Keratinocyte (primary cell): ENCODE measurements at regions not wholly inside any gene's neighbourhood (a gene's known extent, or its start where the extent isn't known, plus 50 kb on each side); places are given as distances from the start of the nearest gene placed in this dataset.

Experiments
- DNase-seq: peaks from one replicate; pipeline ENCODE4 v3.0.0-alpha.2; 2011; ENCODE audit warnings: low read depth, missing footprints, low spot score
- FAIRE-seq: peaks from 2 replicates; lab custom pipeline; 2011; peaks lifted over from hg19 to GRCh38; lab: Jason Lieb, UNC
- H2AFZ ChIP-seq: 2 replicates; pipeline ENCODE4 v1.6.0; 2012; ENCODE audit warnings: low read length, control low read depth, inconsistent platforms; ENCODE audit not compliant: control insufficient read depth
- H3K27ac ChIP-seq: 2 replicates; pipeline ENCODE4 v1.5.1; 2011; ENCODE audit warnings: low read length; ENCODE audit not compliant: control insufficient read depth, insufficient read depth
- H3K27me3 ChIP-seq: 3 replicates; pipeline ENCODE4 v1.6.0; 2011; ENCODE audit warnings: low read length; ENCODE audit not compliant: control insufficient read depth, insufficient read depth; ENCODE audit errors: extremely low read depth
- H3K36me3 ChIP-seq, 2 experiments: 2 replicates in 1 of 2; 3 replicates in 1 of 2; pipeline ENCODE4 v1.5.1; 2011; ENCODE audit warnings: low read length in 2 of 2, mild to moderate bottlenecking in 1 of 2; ENCODE audit not compliant: control insufficient read depth in 2 of 2, insufficient read depth in 2 of 2; ENCODE audit errors: extremely low read depth in 1 of 2
- H3K4me1 ChIP-seq: 3 replicates; pipeline ENCODE4 v1.5.1; 2011; ENCODE audit warnings: low read length; ENCODE audit not compliant: control insufficient read depth, insufficient read depth; ENCODE audit errors: extremely low read depth
- H3K4me2 ChIP-seq: 3 replicates; pipeline ENCODE4 v1.6.0; 2011; ENCODE audit warnings: low read depth, low read length; ENCODE audit not compliant: control insufficient read depth, insufficient read depth; ENCODE audit errors: extremely low read depth
- H3K4me3 ChIP-seq, 3 experiments: fragments of 200-600 bp in 1 of 3; sonication (generic) in 1 of 3; 2 replicates in 2 of 3; 3 replicates in 1 of 3; pipeline ENCODE4 v1.5.1; 2011 to 2016; ENCODE audit warnings: low read length in 3 of 3, mild to moderate bottlenecking in 3 of 3, control low read depth in 2 of 3, inconsistent platforms in 1 of 3, low read depth in 1 of 3, mixed read lengths in 1 of 3, mixed run types in 1 of 3, moderate library complexity in 1 of 3; ENCODE audit not compliant: control insufficient read depth in 2 of 3, insufficient read depth in 2 of 3; ENCODE audit errors: extremely low read depth in 1 of 3
- H3K79me2 ChIP-seq: 2 replicates; pipeline ENCODE4 v1.6.0; 2012; ENCODE audit warnings: low read length; ENCODE audit not compliant: control insufficient read depth, insufficient read depth
- H3K9ac ChIP-seq: 3 replicates; pipeline ENCODE4 v1.6.0; 2011; ENCODE audit warnings: low read length; ENCODE audit not compliant: control insufficient read depth, insufficient read depth; ENCODE audit errors: extremely low read depth
- H3K9me1 ChIP-seq: 3 replicates; pipeline ENCODE4 v1.6.0; 2011; ENCODE audit warnings: low read length; ENCODE audit not compliant: control insufficient read depth, insufficient read depth; ENCODE audit errors: extremely low read depth
- H3K9me3 ChIP-seq: 2 replicates; pipeline ENCODE4 v1.5.1; 2012; ENCODE audit warnings: low read depth, low read length; ENCODE audit not compliant: control insufficient read depth
- H4K20me1 ChIP-seq: 3 replicates; pipeline ENCODE4 v1.6.0; 2011; ENCODE audit warnings: low read length; ENCODE audit not compliant: control insufficient read depth, insufficient read depth; ENCODE audit errors: extremely low read depth
- EZH2 ChIP-seq: IDR thresholded peaks from one replicate; pipeline ENCODE4 v1.6.1; 2012; ENCODE audit warnings: inconsistent platforms, mild to moderate bottlenecking, low read length, moderate library complexity
- dilution Hi-C: fragments of 300-500 bp; cut with MboI; formaldehyde crosslinking; loops from one replicate; pipeline ENCODE4 v1.7.0; 2020; ENCODE audit warnings: low sequenced_read_pairs; ENCODE audit not compliant: extremely low pct_ligation_motif_present
- TF ChIP-seq, protein P1 (sequence below), 3 experiments: IDR thresholded peaks in 1 of 3; conservative IDR thresholded peaks in 1 of 3; optimal IDR thresholded peaks in 1 of 3; 2 replicates in 2 of 3; 3 replicates in 1 of 3; pipeline versions ENCODE3 to v1.5.1; 2011; ENCODE audit warnings: low read length in 3 of 3, mild to moderate bottlenecking in 3 of 3, moderate library complexity in 2 of 3, control low read depth in 1 of 3, inconsistent platforms in 1 of 3; ENCODE audit not compliant: insufficient read depth in 2 of 3; ENCODE audit errors: extremely low read depth in 1 of 3

DNA sequence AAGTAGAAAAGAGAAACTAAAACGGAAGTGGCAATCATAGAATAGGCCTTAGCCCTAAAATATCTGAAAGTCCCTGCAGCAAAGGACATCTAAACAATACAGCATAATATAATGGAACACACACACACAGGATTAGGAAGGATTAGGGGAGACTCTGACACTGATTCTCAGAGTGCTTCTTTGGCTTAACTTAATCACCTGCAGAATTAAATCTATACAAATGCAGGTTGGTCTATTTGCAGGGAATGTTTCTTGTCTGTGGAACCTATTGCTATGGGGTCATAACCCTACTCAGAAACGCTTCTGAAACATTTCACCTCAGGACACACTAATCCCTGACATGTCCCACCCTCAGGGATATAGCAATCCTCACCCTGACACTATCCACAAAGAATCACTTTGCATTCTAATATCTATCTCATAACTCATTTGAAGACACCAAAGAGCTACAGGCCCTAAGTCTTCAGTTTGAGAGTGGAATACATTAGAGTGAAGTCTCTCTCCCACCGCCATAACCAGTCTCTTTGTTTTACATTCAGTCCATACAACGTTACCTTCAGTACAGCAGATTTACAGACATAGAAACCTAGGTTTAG is 1041.2 kb downstream of the TUSC7 start:
- Histone ChIP-seq H3K9me3 (no peaks in the 10 kb centered on the region), H3K27ac (no peak overlapping the region), H3K4me2 (no peak overlapping the region), H3K27me3 (no peaks in the 10 kb centered on the region), H3K4me3 (no peak overlapping the region), H3K36me3 (no peaks in the 10 kb centered on the region), H3K9me1 (no peaks in the 10 kb centered on the region), H4K20me1 (no peaks in the 10 kb centered on the region), H2AFZ (no peak overlapping the region), H3K4me1 (no peaks in the 10 kb centered on the region), H3K79me2 (no peaks in the 10 kb centered on the region), H3K9ac (no peak overlapping the region)
- TF ChIP-seq, protein P1, sequence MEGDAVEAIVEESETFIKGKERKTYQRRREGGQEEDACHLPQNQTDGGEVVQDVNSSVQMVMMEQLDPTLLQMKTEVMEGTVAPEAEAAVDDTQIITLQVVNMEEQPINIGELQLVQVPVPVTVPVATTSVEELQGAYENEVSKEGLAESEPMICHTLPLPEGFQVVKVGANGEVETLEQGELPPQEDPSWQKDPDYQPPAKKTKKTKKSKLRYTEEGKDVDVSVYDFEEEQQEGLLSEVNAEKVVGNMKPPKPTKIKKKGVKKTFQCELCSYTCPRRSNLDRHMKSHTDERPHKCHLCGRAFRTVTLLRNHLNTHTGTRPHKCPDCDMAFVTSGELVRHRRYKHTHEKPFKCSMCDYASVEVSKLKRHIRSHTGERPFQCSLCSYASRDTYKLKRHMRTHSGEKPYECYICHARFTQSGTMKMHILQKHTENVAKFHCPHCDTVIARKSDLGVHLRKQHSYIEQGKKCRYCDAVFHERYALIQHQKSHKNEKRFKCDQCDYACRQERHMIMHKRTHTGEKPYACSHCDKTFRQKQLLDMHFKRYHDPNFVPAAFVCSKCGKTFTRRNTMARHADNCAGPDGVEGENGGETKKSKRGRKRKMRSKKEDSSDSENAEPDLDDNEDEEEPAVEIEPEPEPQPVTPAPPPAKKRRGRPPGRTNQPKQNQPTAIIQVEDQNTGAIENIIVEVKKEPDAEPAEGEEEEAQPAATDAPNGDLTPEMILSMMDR (optimal IDR thresholded peaks at IDR 0.05 in 1 of 3, IDR thresholded peaks at IDR 0.05 in 1 of 3, conservative IDR thresholded peaks at IDR 0.05 in 1 of 3; ENCODE audit: extremely low read depth in 1 of 3, insufficient read depth in 2 of 3, low read length in 3 of 3), result no peak
- no peak for TF ChIP-seq EZH2
- dilution Hi-C loops, result no loop called here
- FAIRE-seq (no peak), DNase-seq (no peak)

DNA sequence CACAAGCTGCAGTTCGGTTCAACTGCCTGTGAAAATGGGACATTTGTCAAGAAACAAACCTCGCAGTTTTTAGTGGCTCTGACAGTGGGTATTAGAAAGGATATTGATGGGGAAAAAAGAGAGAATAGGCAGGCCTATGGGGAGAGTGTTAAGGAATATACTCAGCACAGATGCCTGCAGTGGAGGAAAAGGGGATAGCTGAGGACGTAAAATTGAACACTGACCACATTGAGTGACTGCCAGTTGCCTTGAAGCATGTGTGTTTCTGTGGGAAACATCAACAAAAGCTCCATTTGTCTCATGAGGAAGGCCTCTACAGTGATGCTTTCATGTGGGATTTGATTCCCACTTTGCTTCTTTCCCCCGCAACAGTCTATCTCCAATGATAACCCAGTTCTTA is 1042.1 kb downstream of the TUSC7 start:
- no peak for TF ChIP-seq EZH2
- TF ChIP-seq, protein P1 (optimal IDR thresholded peaks at IDR 0.05 in 1 of 3, IDR thresholded peaks at IDR 0.05 in 1 of 3, conservative IDR thresholded peaks at IDR 0.05 in 1 of 3; ENCODE audit: extremely low read depth in 1 of 3, insufficient read depth in 2 of 3, low read length in 3 of 3), result no peak
- H3K9me3 ChIP-seq, result no peaks in the 10 kb centered on the region
- FAIRE-seq (no peak), DNase-seq (no peak)
- dilution Hi-C loops, result no loop called here
- no peaks in the 10 kb centered on the region for H3K27me3 ChIP-seq
- no peak overlapping the region for H3K27ac ChIP-seq
- H3K4me1 ChIP-seq, result no peaks in the 10 kb centered on the region
- H4K20me1 ChIP-seq, result no peaks in the 10 kb centered on the region
- H2AFZ ChIP-seq, result no peak overlapping the region
- H3K9ac ChIP-seq, result no peak overlapping the region
- H3K4me3 ChIP-seq, result no peak overlapping the region
- no peaks in the 10 kb centered on the region for H3K36me3 ChIP-seq
- no peaks in the 10 kb centered on the region for H3K9me1 ChIP-seq
- no peak overlapping the region for H3K4me2 ChIP-seq
- no peaks in the 10 kb centered on the region for H3K79me2 ChIP-seq
